SU-DHL-6 (cell line): ENCODE measurements at regions not wholly inside any gene's neighbourhood (a gene's known extent, or its start where the extent isn't known, plus 50 kb on each side); places are given as distances from the start of the nearest gene placed in this dataset.

ENCODE experiments used
- EZH2phosphoT487 ChIP-seq: fragments of 200-600 bp; sonication (generic), shearing (Covaris generic); conservative IDR thresholded peaks from 2 replicates; pipeline ENCODE4 v1.6.1; 2018; ENCODE audit warnings: mild to moderate bottlenecking, antibody characterized with exemption, low read length, moderate library complexity, mixed read lengths
- TF ChIP-seq, protein P1 (sequence below): fragments of 200-600 bp; sonication (generic); IDR thresholded peaks from one replicate; pipeline ENCODE4 v1.5.1; 2017; ENCODE audit warnings: antibody characterized with exemption, mild to moderate bottlenecking, low read length, moderate library complexity; ENCODE audit not compliant: insufficient read depth, poor library complexity, severe bottlenecking

DNA sequence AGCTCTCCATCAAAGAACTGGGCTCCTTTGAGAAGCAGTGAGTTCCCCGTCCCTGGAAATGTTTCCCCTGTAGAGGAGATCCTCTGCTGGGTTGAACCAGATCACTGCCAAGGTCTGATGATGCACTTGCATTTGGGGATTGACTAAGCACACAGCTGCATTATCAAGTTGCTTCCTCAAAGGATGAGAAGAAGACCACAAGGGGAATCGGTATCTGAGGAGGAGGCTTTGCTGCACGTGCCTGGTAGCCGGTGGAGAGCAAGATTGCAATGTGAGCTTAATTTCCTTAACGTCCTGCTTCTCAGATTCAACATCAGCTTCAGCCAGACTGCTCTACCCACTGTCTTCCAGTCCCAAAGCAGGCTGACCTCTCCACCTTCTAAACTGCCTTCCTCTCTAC, 128.8 kb upstream of the STMND1 start:
- TF ChIP-seq, protein P1, sequence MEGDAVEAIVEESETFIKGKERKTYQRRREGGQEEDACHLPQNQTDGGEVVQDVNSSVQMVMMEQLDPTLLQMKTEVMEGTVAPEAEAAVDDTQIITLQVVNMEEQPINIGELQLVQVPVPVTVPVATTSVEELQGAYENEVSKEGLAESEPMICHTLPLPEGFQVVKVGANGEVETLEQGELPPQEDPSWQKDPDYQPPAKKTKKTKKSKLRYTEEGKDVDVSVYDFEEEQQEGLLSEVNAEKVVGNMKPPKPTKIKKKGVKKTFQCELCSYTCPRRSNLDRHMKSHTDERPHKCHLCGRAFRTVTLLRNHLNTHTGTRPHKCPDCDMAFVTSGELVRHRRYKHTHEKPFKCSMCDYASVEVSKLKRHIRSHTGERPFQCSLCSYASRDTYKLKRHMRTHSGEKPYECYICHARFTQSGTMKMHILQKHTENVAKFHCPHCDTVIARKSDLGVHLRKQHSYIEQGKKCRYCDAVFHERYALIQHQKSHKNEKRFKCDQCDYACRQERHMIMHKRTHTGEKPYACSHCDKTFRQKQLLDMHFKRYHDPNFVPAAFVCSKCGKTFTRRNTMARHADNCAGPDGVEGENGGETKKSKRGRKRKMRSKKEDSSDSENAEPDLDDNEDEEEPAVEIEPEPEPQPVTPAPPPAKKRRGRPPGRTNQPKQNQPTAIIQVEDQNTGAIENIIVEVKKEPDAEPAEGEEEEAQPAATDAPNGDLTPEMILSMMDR, result no peak
- no peak for TF ChIP-seq EZH2phosphoT487
